ENCODE measurements at regions not wholly inside any gene's neighbourhood (a gene's known extent, or its start where the extent isn't known, plus 50 kb on each side); places are given as distances from the start of the nearest gene placed in this dataset.
"Not testable (repeated sequence)": the region's sequence is repeated elsewhere in the genome, so short reads cannot be mapped to it uniquely, and the experiment has no call there.

- peaks cover 4% of the 10 kb centered on the region for H3K27me3 Mint-ChIP-seq (ENCODE audit: low read depth)
- H3K4me3 Mint-ChIP-seq = no peak overlapping the region
- no peaks in the 10 kb centered on the region for H3K36me3 Mint-ChIP-seq (ENCODE audit: low read depth)
- TF ChIP-seq CTCF (IDR thresholded peaks at IDR 0.05; ENCODE audit: unreplicated experiment in 3 of 3) = no peak
- H3K27ac Mint-ChIP-seq = no peak overlapping the region
- H3K4me1 Mint-ChIP-seq = peaks cover 4% of the 10 kb centered on the region
- H3K9me3 Mint-ChIP-seq = no peaks in the 10 kb centered on the region
Observed at GRCh38 chr7:10476642-10477041, 497.0 kb upstream of the PHF14 start.

GRCh38 chr7:10483671-10484070 is 490.0 kb upstream of the PHF14 start:
- no peaks in the 10 kb centered on the region for H3K36me3 Mint-ChIP-seq (ENCODE audit: low read depth)
- H3K27me3 Mint-ChIP-seq (ENCODE audit: low read depth) = no peaks in the 10 kb centered on the region
- TF ChIP-seq CTCF (IDR thresholded peaks at IDR 0.05; ENCODE audit: unreplicated experiment in 3 of 3) = no peak
- no peaks in the 10 kb centered on the region for H3K9me3 Mint-ChIP-seq
- H3K4me1 Mint-ChIP-seq = no peaks in the 10 kb centered on the region
- H3K4me3 Mint-ChIP-seq = no peak overlapping the region
- H3K27ac Mint-ChIP-seq = no peak overlapping the region

- no peaks in the 10 kb centered on the region for H3K4me1 Mint-ChIP-seq
- H3K27me3 Mint-ChIP-seq (ENCODE audit: low read depth) = no peaks in the 10 kb centered on the region
- no peak overlapping the region for H3K4me3 Mint-ChIP-seq
- H3K36me3 Mint-ChIP-seq (ENCODE audit: low read depth) = no peaks in the 10 kb centered on the region
- TF ChIP-seq CTCF (IDR thresholded peaks at IDR 0.05; ENCODE audit: unreplicated experiment in 3 of 3) = no peak
- no peaks in the 10 kb centered on the region for H3K9me3 Mint-ChIP-seq
- H3K27ac Mint-ChIP-seq = no peak overlapping the region
Observed at GRCh38 chr7:10484767-10485166, 488.9 kb upstream of the PHF14 start.

GRCh38 chr7:10501206-10501884 is 472.3 kb upstream of the PHF14 start:
- not testable (repeated sequence) for H3K4me1 Mint-ChIP-seq; H3K4me3 Mint-ChIP-seq; H3K27me3 Mint-ChIP-seq (ENCODE audit: low read depth); H3K36me3 Mint-ChIP-seq (ENCODE audit: low read depth); H3K27ac Mint-ChIP-seq
- peaks cover 35% of the 10 kb centered on the region for H3K9me3 Mint-ChIP-seq

- H3K4me1 Mint-ChIP-seq = no peaks in the 10 kb centered on the region
- peaks cover 9% of the 10 kb centered on the region for H3K9me3 Mint-ChIP-seq
- H3K27ac Mint-ChIP-seq = no peak overlapping the region
- TF ChIP-seq CTCF (IDR thresholded peaks at IDR 0.05; ENCODE audit: unreplicated experiment in 3 of 3) = no peak
- no peaks in the 10 kb centered on the region for H3K27me3 Mint-ChIP-seq (ENCODE audit: low read depth)
- H3K4me3 Mint-ChIP-seq = no peak overlapping the region
- no peaks in the 10 kb centered on the region for H3K36me3 Mint-ChIP-seq (ENCODE audit: low read depth)
Observed at GRCh38 chr7:10507032-10507431, 466.6 kb upstream of the PHF14 start.

GRCh38 chr7:10521306-10521705 is 452.4 kb upstream of the PHF14 start:
- Mint-ChIP-seq H3K4me3 (no peak overlapping the region), H3K9me3 (no peaks in the 10 kb centered on the region)
- TF ChIP-seq CTCF (IDR thresholded peaks at IDR 0.05; ENCODE audit: unreplicated experiment in 3 of 3) = no peak

GRCh38 chr7:10533429-10533828 is 440.2 kb upstream of the PHF14 start:
- peaks cover 10% of the 10 kb centered on the region for H3K9me3 Mint-ChIP-seq
- not testable (repeated sequence) for H3K27ac Mint-ChIP-seq; H3K4me3 Mint-ChIP-seq; H3K4me1 Mint-ChIP-seq; H3K27me3 Mint-ChIP-seq (ENCODE audit: low read depth); H3K36me3 Mint-ChIP-seq (ENCODE audit: low read depth)

More at GRCh38 chr7:10521306-10521705, 452.4 kb upstream of the PHF14 start:
- no peaks in the 10 kb centered on the region for H3K27me3 Mint-ChIP-seq (ENCODE audit: low read depth)
- H3K36me3 Mint-ChIP-seq (ENCODE audit: low read depth) = no peaks in the 10 kb centered on the region
- no peaks in the 10 kb centered on the region for H3K4me1 Mint-ChIP-seq
- H3K27ac Mint-ChIP-seq = no peak overlapping the region
